Panc1 (cell line): ENCODE measurements at regions not wholly inside any gene's neighbourhood (a gene's known extent, or its start where the extent isn't known, plus 50 kb on each side); places are given as distances from the start of the nearest gene placed in this dataset.

ENCODE experiments used
- ATAC-seq: fragments of 200-7000 bp; cut with Tn5 transposase; 2 replicates; pipeline ENCODE4 v1.9.1; 2020; ENCODE audit warnings: mild to moderate bottlenecking, moderate library complexity
- BruUV-seq: library from RNA; stranded (reverse); fragments of 400-500 nt; replicated peaks from 2 replicates; lab custom pipeline; 2021; lab: Mats Ljungman, UMichigan
- CTCF ChIA-PET: fragments of 300-600 bp; sonication (Branson Sonifier 250); formaldehyde crosslinking; loops from one replicate; lab custom pipeline; 2022; ENCODE audit warnings: antibody characterized with exemption; lab: Charles Lee
- POLR2A ChIA-PET: fragments of 300-600 bp; sonication (Branson Sonifier 250); formaldehyde crosslinking; loops from one replicate; lab custom pipeline; 2022; ENCODE audit warnings: antibody characterized with exemption; lab: Charles Lee
- DNase-seq: peaks from one replicate; pipeline ENCODE4 v3.0.0-alpha.2; 2010; ENCODE audit warnings: low read depth, low spot score
- H3K27ac ChIP-seq: 2 replicates; pipeline ENCODE4 v1.5.1; 2011; ENCODE audit warnings: mild to moderate bottlenecking, low read length, inconsistent platforms
- H3K27me3 ChIP-seq: fragments of 200-500 bp; sonication (Bioruptor generic); 2 replicates; pipeline ENCODE4 v1.6.0; 2014; ENCODE audit warnings: low read length, inconsistent platforms; ENCODE audit not compliant: control insufficient read depth, insufficient read depth
- H3K36me3 ChIP-seq: fragments of 200-500 bp; sonication (Bioruptor generic); 2 replicates; pipeline ENCODE4 v1.5.1; 2014; ENCODE audit warnings: inconsistent platforms, mild to moderate bottlenecking, low read length, moderate library complexity; ENCODE audit not compliant: control insufficient read depth, insufficient read depth
- H3K4me1 ChIP-seq: 2 replicates; pipeline ENCODE4 v1.5.1; 2011; ENCODE audit warnings: inconsistent platforms, mild to moderate bottlenecking, low read length, moderate library complexity; ENCODE audit not compliant: control insufficient read depth, insufficient read depth
- H3K4me3 ChIP-seq, 2 experiments: 2 replicates each; pipeline ENCODE4 v1.5.1; 2011 to 2012; ENCODE audit warnings: low read depth in 2 of 2, low read length in 2 of 2, mild to moderate bottlenecking in 2 of 2, inconsistent platforms in 1 of 2, moderate library complexity in 1 of 2
- H3K9me3 ChIP-seq: fragments of 200-500 bp; sonication (Bioruptor generic); 2 replicates; pipeline ENCODE4 v1.5.1; 2014; ENCODE audit warnings: low read depth, mild to moderate bottlenecking, inconsistent platforms, low read length, moderate library complexity; ENCODE audit not compliant: control insufficient read depth, insufficient read depth
- CTCF ChIP-seq: fragments of 450-650 bp; IDR thresholded peaks from 2 replicates; pipeline ENCODE4 v1.5.1; 2017; ENCODE audit warnings: mild to moderate bottlenecking
- REST ChIP-seq, 2 experiments: IDR thresholded peaks; 2 replicates each; pipeline ENCODE4 v1.6.1; 2011 to 2012; ENCODE audit warnings: low read depth in 2 of 2, control low read depth in 1 of 2, low read length in 1 of 2, mild to moderate bottlenecking in 1 of 2, moderate library complexity in 1 of 2; ENCODE audit not compliant: insufficient read depth in 1 of 2
- SIN3A ChIP-seq: IDR thresholded peaks from 2 replicates; pipeline ENCODE4 v1.6.1; 2012; ENCODE audit warnings: low read depth, mild to moderate bottlenecking, low read length, moderate library complexity, borderline replicate concordance; ENCODE audit not compliant: insufficient read depth
- TCF7L2 ChIP-seq: IDR thresholded peaks from 2 replicates; pipeline ENCODE4 v1.6.1; 2011; ENCODE audit warnings: mild to moderate bottlenecking, low read depth, low read length, inconsistent platforms
- in situ Hi-C: cut with HindIII; loops from 2 replicates; pipeline ENCODE4 v1.10.0; 2016; ENCODE audit warnings: low sequenced_read_pairs, low pct_unique_long_range_greater_than_20kb
- intact Hi-C: fragments of 100-400 bp; cut with micrococcal nuclease; formaldehyde crosslinking; loops from one replicate; pipeline ENCODE4 v1.10.0; 2022; ENCODE audit not compliant: unreplicated experiment

GRCh38 chr9:87336914-87337333 lies 160.7 kb upstream of the DAPK1 start:
- in situ Hi-C loops (no loop called here), intact Hi-C loops (loop anchor here (1.0 to 5.0 kb wide), 2 partner anchors 325 to 475 kb away; no protein-coding TSS in a partner anchor)
- ChIA-PET CTCF (interaction anchor here (0.7 kb wide), 1 partner anchor 389 kb away, joined by 5 read pairs; the partner anchor contains the start of gene CTSL), POLR2A (no interaction called here)
- Histone ChIP-seq H3K27me3 (no peaks in the 10 kb centered on the region; the same call in 1 of the 2 replicates), H3K9me3 (no peaks in the 10 kb centered on the region), H3K27ac (no peak overlapping the region), H3K4me3 (peak overlapping the region; percentile 13 to 14; a peak in 2 of 4 replicates), H3K4me1 (no peaks in the 10 kb centered on the region), H3K36me3 (no peaks in the 10 kb centered on the region)
- peak; percentile 10 for DNase-seq
- no TSS peak for BruUV-seq
- TF ChIP-seq SIN3A (no peak), REST (IDR thresholded peaks at IDR 0.05; ENCODE audit: insufficient read depth in 1 of 2, low read depth in 2 of 2, low read length in 1 of 2) (no peak), CTCF (peak; percentile 60)
- peak; percentile 78; the same call in 1 of the 2 replicates for ATAC-seq

GRCh38 chr9:87337335-87338087 lies 160.2 kb upstream of the DAPK1 start:
- ATAC-seq (no peak), DNase-seq (no peak)
- Histone ChIP-seq H3K4me3 (peak overlapping the region; percentile 13 to 14; a peak in 2 of 4 replicates), H3K9me3 (no peaks in the 10 kb centered on the region), H3K4me1 (no peaks in the 10 kb centered on the region), H3K36me3 (no peaks in the 10 kb centered on the region), H3K27me3 (no peaks in the 10 kb centered on the region; the same call in 1 of the 2 replicates), H3K27ac (no peak overlapping the region)
- in situ Hi-C loops (no loop called here), intact Hi-C loops (loop anchor here (5.0 kb wide), 1 partner anchor 475 kb away; no protein-coding TSS in a partner anchor)
- TF ChIP-seq TCF7L2: no peak
- no peak for TF ChIP-seq REST (IDR thresholded peaks at IDR 0.05; ENCODE audit: insufficient read depth in 1 of 2, low read depth in 2 of 2, low read length in 1 of 2)
- BruUV-seq: no TSS peak
- POLR2A ChIA-PET: no interaction called here
- CTCF ChIA-PET: interaction anchor here (0.7 kb wide), 1 partner anchor 389 kb away, joined by 5 read pairs; the partner anchor contains the start of gene CTSL
